Osteocyte (in vitro differentiated cells): ENCODE measurements at regions not wholly inside any gene's neighbourhood (a gene's known extent, or its start where the extent isn't known, plus 50 kb on each side); places are given as distances from the start of the nearest gene placed in this dataset.

Experiments
- DNase-seq: peaks from one replicate; pipeline ENCODE4 v3.0.0; 2021; ENCODE audit warnings: mixed read lengths; ENCODE audit not compliant: unreplicated experiment; ENCODE audit errors: extremely low spot score
- H3K27ac Mint-ChIP-seq: one replicate; pipeline ENCODE4 v1.8.0; 2021; ENCODE audit warnings: mild to moderate bottlenecking, mixed read lengths; ENCODE audit not compliant: unreplicated experiment
- H3K27me3 Mint-ChIP-seq: one replicate; pipeline ENCODE4 v1.8.0; 2021; ENCODE audit warnings: mixed read lengths; ENCODE audit not compliant: unreplicated experiment
- H3K36me3 Mint-ChIP-seq: one replicate; pipeline ENCODE4 v1.8.0; 2021; ENCODE audit warnings: mixed read lengths; ENCODE audit not compliant: unreplicated experiment
- H3K4me1 Mint-ChIP-seq: one replicate; pipeline ENCODE4 v1.8.0; 2021; ENCODE audit warnings: mixed read lengths; ENCODE audit not compliant: unreplicated experiment
- H3K4me3 Mint-ChIP-seq: one replicate; pipeline ENCODE4 v1.8.0; 2021; ENCODE audit warnings: mild to moderate bottlenecking, moderate library complexity, mixed read lengths; ENCODE audit not compliant: unreplicated experiment
- H3K9me3 Mint-ChIP-seq: one replicate; pipeline ENCODE4 v1.8.0; 2021; ENCODE audit warnings: mixed read lengths; ENCODE audit not compliant: unreplicated experiment
- TF ChIP-seq, protein P1 (sequence below): fragments of 200-600 bp; sonication (generic); IDR thresholded peaks from 2 replicates; pipeline ENCODE4 v1.5.0; 2021; ENCODE audit warnings: antibody characterized with exemption, mild to moderate bottlenecking, moderate library complexity

GRCh38 chr7:48992816-48993215, 68.5 kb downstream of the CDC14C start:
- Mint-ChIP-seq H3K36me3 (no peaks in the 10 kb centered on the region), H3K9me3 (no peaks in the 10 kb centered on the region), H3K27me3 (no peaks in the 10 kb centered on the region), H3K4me3 (no peak overlapping the region), H3K27ac (no peak overlapping the region), H3K4me1 (no peaks in the 10 kb centered on the region)
- TF ChIP-seq, protein P1, sequence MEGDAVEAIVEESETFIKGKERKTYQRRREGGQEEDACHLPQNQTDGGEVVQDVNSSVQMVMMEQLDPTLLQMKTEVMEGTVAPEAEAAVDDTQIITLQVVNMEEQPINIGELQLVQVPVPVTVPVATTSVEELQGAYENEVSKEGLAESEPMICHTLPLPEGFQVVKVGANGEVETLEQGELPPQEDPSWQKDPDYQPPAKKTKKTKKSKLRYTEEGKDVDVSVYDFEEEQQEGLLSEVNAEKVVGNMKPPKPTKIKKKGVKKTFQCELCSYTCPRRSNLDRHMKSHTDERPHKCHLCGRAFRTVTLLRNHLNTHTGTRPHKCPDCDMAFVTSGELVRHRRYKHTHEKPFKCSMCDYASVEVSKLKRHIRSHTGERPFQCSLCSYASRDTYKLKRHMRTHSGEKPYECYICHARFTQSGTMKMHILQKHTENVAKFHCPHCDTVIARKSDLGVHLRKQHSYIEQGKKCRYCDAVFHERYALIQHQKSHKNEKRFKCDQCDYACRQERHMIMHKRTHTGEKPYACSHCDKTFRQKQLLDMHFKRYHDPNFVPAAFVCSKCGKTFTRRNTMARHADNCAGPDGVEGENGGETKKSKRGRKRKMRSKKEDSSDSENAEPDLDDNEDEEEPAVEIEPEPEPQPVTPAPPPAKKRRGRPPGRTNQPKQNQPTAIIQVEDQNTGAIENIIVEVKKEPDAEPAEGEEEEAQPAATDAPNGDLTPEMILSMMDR: no peak
- no peak for DNase-seq

DNA sequence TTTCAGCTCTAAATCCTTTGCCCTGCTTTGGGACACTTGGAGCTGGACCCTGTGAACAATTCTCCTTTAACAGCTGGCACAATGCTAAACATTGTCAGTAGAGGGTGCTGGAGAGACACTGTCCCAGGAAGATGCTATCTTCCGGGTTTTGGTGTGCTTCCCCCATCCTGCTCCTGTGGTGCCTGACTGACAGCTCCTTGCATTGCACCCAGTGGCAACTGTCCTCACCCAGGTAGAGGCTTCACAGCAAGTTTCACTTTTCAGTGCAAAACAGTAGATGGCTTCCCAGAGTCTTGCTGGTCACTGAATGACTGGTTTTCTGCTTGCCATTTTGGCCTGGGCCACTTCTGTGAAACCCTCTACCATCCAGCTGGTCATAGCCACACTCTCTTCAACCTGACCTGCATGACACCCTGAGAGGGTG, 77.3 kb downstream of the CDC14C start:
- H3K27me3 Mint-ChIP-seq: no peaks in the 10 kb centered on the region
- H3K4me1 Mint-ChIP-seq: no peaks in the 10 kb centered on the region
- no peaks in the 10 kb centered on the region for H3K36me3 Mint-ChIP-seq
- no peak overlapping the region for H3K4me3 Mint-ChIP-seq
- DNase-seq: no peak
- H3K9me3 Mint-ChIP-seq: no peaks in the 10 kb centered on the region
- no peak overlapping the region for H3K27ac Mint-ChIP-seq
- TF ChIP-seq, protein P1: peak; percentile 22

DNA sequence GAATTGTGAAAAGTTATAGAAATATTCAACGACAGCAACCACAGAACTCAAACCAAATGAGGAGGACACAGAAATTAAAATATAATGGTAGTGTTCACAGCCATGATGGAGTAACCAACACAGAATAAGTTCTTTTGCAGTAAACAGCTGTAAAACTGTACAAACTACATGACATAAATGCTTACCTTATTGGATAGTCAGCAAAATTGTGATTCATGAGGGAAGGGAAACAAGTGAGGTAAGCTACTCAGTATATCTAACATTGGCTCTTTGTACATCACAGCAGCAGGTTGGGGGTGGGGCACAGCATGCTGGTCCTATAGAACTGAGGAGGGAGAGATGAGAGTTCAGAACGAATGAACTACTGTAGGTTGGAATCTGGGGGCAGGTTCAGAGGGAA, 86.4 kb downstream of the CDC14C start:
- no peak for DNase-seq
- H3K9me3 Mint-ChIP-seq: peaks cover 19% of the 10 kb centered on the region
- H3K27me3 Mint-ChIP-seq: no peaks in the 10 kb centered on the region
- H3K36me3 Mint-ChIP-seq: no peaks in the 10 kb centered on the region
- H3K27ac Mint-ChIP-seq: no peak overlapping the region
- TF ChIP-seq, protein P1: no peak
- no peak overlapping the region for H3K4me3 Mint-ChIP-seq
- no peaks in the 10 kb centered on the region for H3K4me1 Mint-ChIP-seq

DNA sequence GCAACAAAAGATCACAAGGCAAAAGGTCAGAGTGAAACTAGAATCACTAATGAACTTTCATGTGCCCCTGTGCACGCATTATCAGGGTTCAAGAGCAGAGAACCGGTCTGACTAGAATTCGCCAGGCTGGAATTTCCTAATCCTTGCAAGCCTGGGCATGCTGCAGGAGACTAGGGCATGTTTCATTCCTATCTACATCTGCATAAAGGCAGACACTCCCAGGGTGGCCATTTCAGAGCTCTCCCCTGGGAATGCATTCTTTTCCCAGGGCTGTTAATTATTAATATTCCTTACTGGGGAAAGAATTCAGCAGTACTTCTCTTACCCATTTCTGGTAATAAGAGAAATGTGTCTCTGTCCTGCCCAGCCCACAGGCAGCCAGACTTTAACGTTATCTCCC, 90.5 kb downstream of the CDC14C start:
- H3K27me3 Mint-ChIP-seq: no peaks in the 10 kb centered on the region
- H3K4me1 Mint-ChIP-seq: no peaks in the 10 kb centered on the region
- DNase-seq: no peak
- TF ChIP-seq, protein P1: no peak
- H3K36me3 Mint-ChIP-seq: no peaks in the 10 kb centered on the region
- no peak overlapping the region for H3K4me3 Mint-ChIP-seq
- H3K27ac Mint-ChIP-seq: no peak overlapping the region
- peaks cover 23% of the 10 kb centered on the region for H3K9me3 Mint-ChIP-seq

GRCh38 chr7:49020145-49020544, 95.8 kb downstream of the CDC14C start:
- DNase-seq: no peak
- H3K4me3 Mint-ChIP-seq: no peak overlapping the region
- peaks cover 19% of the 10 kb centered on the region for H3K9me3 Mint-ChIP-seq
- H3K27ac Mint-ChIP-seq: no peak overlapping the region
- H3K4me1 Mint-ChIP-seq: no peaks in the 10 kb centered on the region
- H3K36me3 Mint-ChIP-seq: no peaks in the 10 kb centered on the region
- TF ChIP-seq, protein P1: no peak
- no peaks in the 10 kb centered on the region for H3K27me3 Mint-ChIP-seq
